Duodenal mucosa (tissue), 2 donors: ENCODE measurements at regions not wholly inside any gene's neighbourhood (a gene's known extent, or its start where the extent isn't known, plus 50 kb on each side); places are given as distances from the start of the nearest gene placed in this dataset.

ENCODE experiments used
- H3K27ac ChIP-seq: one replicate; pipeline ENCODE4 v1.7.0; 2013; ENCODE audit warnings: low read depth, low read length
- H3K27me3 ChIP-seq, 2 donors: one replicate each; pipeline ENCODE4 v1.7.0; 2013; ENCODE audit warnings: low read length in 2 of 2, control low read depth in 1 of 2; ENCODE audit not compliant: insufficient read depth in 2 of 2, control insufficient read depth in 1 of 2
- H3K36me3 ChIP-seq, 2 donors: one replicate each; pipeline ENCODE4 v1.7.0; 2013; ENCODE audit warnings: low read length in 2 of 2, control low read depth in 1 of 2; ENCODE audit not compliant: insufficient read depth in 2 of 2, control insufficient read depth in 1 of 2
- H3K4me1 ChIP-seq, 2 donors: one replicate each; pipeline ENCODE4 v1.7.0; 2013; ENCODE audit warnings: low read length in 2 of 2, control low read depth in 1 of 2; ENCODE audit not compliant: insufficient read depth in 2 of 2, control insufficient read depth in 1 of 2
- H3K4me3 ChIP-seq, 2 donors: one replicate each; pipeline ENCODE4 v1.7.0; 2013; ENCODE audit warnings: low read length in 2 of 2, low read depth in 1 of 2
- H3K9ac ChIP-seq, 2 donors: one replicate each; pipeline ENCODE4 v1.7.0; 2013; ENCODE audit warnings: low read length in 2 of 2, low read depth in 1 of 2
- H3K9me3 ChIP-seq, 2 donors: one replicate each; pipeline ENCODE4 v1.7.0; 2013; ENCODE audit warnings: low read length in 2 of 2, control low read depth in 1 of 2; ENCODE audit not compliant: control insufficient read depth in 1 of 2

DNA sequence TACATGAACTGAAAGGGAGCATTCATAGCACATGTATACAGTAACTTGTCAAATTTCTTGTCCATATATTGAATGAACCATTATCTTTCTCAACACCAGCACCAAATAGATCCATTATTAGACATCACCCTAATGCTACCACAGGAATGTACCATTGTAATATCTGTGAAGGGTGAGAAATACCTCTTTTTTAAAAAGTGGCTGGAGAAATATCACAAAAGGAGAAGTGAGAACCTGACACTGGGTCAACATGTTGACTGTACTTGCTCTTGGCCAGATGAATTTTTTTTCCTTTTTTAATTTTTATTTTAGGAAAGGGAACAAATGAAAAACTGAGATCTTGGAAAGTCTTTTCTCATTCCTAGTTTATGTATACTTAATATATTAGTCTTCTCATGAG, 63.5 kb downstream of the CAVIN2 start:
- H3K27ac ChIP-seq: no peak overlapping the region

More for the DNA sequence above, 63.5 kb downstream of the CAVIN2 start:
- H3K4me1 ChIP-seq: no peaks in the 10 kb centered on the region
- no peaks in the 10 kb centered on the region for H3K27me3 ChIP-seq
- H3K4me3 ChIP-seq: no peak overlapping the region
- no peak overlapping the region for H3K9ac ChIP-seq
- H3K36me3 ChIP-seq: no peaks in the 10 kb centered on the region
- no peaks in the 10 kb centered on the region for H3K9me3 ChIP-seq
